SU-DHL-6 (cell line): ENCODE measurements at regions not wholly inside any gene's neighbourhood (a gene's known extent, or its start where the extent isn't known, plus 50 kb on each side); places are given as distances from the start of the nearest gene placed in this dataset.

Experiments used
- H2AFZ ChIP-seq: fragments of 200-600 bp; sonication (generic); 2 replicates; pipeline ENCODE4 v1.6.1; 2014; ENCODE audit warnings: low read depth, mild to moderate bottlenecking, moderate library complexity, mixed read lengths, antibody characterized with exemption, low read length; ENCODE audit not compliant: severe bottlenecking
- H3F3A ChIP-seq: fragments of 200-600 bp; shearing (Covaris generic); 2 replicates; pipeline ENCODE4 v1.6.0; 2016; ENCODE audit warnings: antibody characterized with exemption, mild to moderate bottlenecking; ENCODE audit not compliant: insufficient read depth
- H3K27ac ChIP-seq: fragments of 200-600 bp; sonication (generic); 2 replicates; pipeline ENCODE4 v1.5.1; 2016; ENCODE audit warnings: low read depth, mild to moderate bottlenecking, low read length, moderate library complexity, mixed read lengths
- H3K27me3 ChIP-seq: fragments of 200-600 bp; sonication (generic), shearing (Covaris generic); 2 replicates; pipeline ENCODE4 v1.6.0; 2014; ENCODE audit warnings: mild to moderate bottlenecking, low read length
- H3K36me3 ChIP-seq: fragments of 200-600 bp; sonication (generic); 2 replicates; pipeline ENCODE4 v1.6.1; 2014; ENCODE audit warnings: mild to moderate bottlenecking, low read length, mixed read lengths
- H3K4me2 ChIP-seq: fragments of 300-600, 200-600 bp; shearing (Covaris generic), sonication (generic); 2 replicates; pipeline ENCODE4 v1.6.0; 2014; ENCODE audit warnings: low read length, low read depth, mild to moderate bottlenecking; ENCODE audit not compliant: poor library complexity, severe bottlenecking
- H3K4me3 ChIP-seq: fragments of 200-600 bp; sonication (generic); 2 replicates; pipeline ENCODE4 v1.5.1; 2014; ENCODE audit warnings: antibody characterized with exemption, low read length, mild to moderate bottlenecking, mixed read lengths; ENCODE audit not compliant: insufficient read depth, poor library complexity, severe bottlenecking
- H3K79me2 ChIP-seq: fragments of 200-600 bp; sonication (generic); 2 replicates; pipeline ENCODE4 v1.6.1; 2014; ENCODE audit warnings: mild to moderate bottlenecking, low read length, moderate library complexity; ENCODE audit not compliant: insufficient read depth
- H3K9ac ChIP-seq: fragments of 200-600 bp; sonication (generic); 2 replicates; pipeline ENCODE4 v1.7.0; 2014; ENCODE audit warnings: mild to moderate bottlenecking, low read length
- H3K9me2 ChIP-seq: fragments of 200-600 bp; sonication (generic); replicated peaks from 2 replicates; pipeline ENCODE4 v1.6.1; 2014; ENCODE audit warnings: low read length; ENCODE audit not compliant: insufficient read depth
- H3K9me3 ChIP-seq: fragments of 200-600 bp; sonication (generic); 2 replicates; pipeline ENCODE4 v1.6.1; 2014; ENCODE audit warnings: low read length, mixed read lengths; ENCODE audit not compliant: insufficient read depth
- H4K20me1 ChIP-seq: fragments of 200-600 bp; sonication (generic); 2 replicates; pipeline ENCODE4 v1.6.1; 2014; ENCODE audit warnings: low read depth, mild to moderate bottlenecking, antibody characterized with exemption, low read length, moderate library complexity, mixed read lengths
- EZH2phosphoT487 ChIP-seq: fragments of 200-600 bp; sonication (generic), shearing (Covaris generic); conservative IDR thresholded peaks from 2 replicates; pipeline ENCODE4 v1.6.1; 2018; ENCODE audit warnings: mild to moderate bottlenecking, antibody characterized with exemption, low read length, moderate library complexity, mixed read lengths
- TF ChIP-seq, protein P1 (sequence below): fragments of 200-600 bp; sonication (generic); IDR thresholded peaks from one replicate; pipeline ENCODE4 v1.5.1; 2017; ENCODE audit warnings: antibody characterized with exemption, mild to moderate bottlenecking, low read length, moderate library complexity; ENCODE audit not compliant: insufficient read depth, poor library complexity, severe bottlenecking

DNA sequence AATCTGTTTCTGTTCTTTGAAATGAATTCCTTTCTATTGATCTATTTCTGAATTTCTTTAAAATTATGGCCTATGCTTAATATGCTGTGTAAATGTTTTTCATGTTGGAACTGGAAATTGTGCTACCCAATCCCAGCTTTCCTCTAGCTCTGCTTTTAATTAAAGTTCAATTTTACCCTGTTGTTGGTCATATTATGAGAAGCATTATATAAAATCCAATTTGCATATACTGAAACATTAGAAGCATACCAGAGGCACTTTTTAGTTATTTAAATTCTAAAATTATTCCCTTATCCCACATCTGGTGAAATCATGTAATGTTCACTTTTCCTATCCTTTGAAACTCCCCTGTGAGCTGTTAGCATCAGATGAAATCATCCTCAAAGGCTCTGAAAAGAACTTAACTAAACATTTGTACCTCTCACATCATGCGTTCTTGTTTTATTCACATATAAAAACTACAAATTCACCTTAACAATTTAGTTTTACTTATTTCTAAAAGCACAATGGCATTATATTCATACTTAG lies 160.6 kb upstream of the COL21A1 start:
- H3F3A ChIP-seq: no peaks in the 10 kb centered on the region
- H3K36me3 ChIP-seq: no peaks in the 10 kb centered on the region
- H3K27me3 ChIP-seq: no peaks in the 10 kb centered on the region
- TF ChIP-seq, protein P1, sequence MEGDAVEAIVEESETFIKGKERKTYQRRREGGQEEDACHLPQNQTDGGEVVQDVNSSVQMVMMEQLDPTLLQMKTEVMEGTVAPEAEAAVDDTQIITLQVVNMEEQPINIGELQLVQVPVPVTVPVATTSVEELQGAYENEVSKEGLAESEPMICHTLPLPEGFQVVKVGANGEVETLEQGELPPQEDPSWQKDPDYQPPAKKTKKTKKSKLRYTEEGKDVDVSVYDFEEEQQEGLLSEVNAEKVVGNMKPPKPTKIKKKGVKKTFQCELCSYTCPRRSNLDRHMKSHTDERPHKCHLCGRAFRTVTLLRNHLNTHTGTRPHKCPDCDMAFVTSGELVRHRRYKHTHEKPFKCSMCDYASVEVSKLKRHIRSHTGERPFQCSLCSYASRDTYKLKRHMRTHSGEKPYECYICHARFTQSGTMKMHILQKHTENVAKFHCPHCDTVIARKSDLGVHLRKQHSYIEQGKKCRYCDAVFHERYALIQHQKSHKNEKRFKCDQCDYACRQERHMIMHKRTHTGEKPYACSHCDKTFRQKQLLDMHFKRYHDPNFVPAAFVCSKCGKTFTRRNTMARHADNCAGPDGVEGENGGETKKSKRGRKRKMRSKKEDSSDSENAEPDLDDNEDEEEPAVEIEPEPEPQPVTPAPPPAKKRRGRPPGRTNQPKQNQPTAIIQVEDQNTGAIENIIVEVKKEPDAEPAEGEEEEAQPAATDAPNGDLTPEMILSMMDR: no peak
- no peak for TF ChIP-seq EZH2phosphoT487
- no peak overlapping the region for H2AFZ ChIP-seq
- H3K9ac ChIP-seq: no peak overlapping the region
- no peaks in the 10 kb centered on the region for H3K79me2 ChIP-seq
- no peaks in the 10 kb centered on the region for H3K9me3 ChIP-seq
- no peak overlapping the region for H3K27ac ChIP-seq
- no peaks in the 10 kb centered on the region for H3K9me2 ChIP-seq
- H4K20me1 ChIP-seq: no peaks in the 10 kb centered on the region
- no peak overlapping the region for H3K4me3 ChIP-seq
- H3K4me2 ChIP-seq: no peak overlapping the region

DNA sequence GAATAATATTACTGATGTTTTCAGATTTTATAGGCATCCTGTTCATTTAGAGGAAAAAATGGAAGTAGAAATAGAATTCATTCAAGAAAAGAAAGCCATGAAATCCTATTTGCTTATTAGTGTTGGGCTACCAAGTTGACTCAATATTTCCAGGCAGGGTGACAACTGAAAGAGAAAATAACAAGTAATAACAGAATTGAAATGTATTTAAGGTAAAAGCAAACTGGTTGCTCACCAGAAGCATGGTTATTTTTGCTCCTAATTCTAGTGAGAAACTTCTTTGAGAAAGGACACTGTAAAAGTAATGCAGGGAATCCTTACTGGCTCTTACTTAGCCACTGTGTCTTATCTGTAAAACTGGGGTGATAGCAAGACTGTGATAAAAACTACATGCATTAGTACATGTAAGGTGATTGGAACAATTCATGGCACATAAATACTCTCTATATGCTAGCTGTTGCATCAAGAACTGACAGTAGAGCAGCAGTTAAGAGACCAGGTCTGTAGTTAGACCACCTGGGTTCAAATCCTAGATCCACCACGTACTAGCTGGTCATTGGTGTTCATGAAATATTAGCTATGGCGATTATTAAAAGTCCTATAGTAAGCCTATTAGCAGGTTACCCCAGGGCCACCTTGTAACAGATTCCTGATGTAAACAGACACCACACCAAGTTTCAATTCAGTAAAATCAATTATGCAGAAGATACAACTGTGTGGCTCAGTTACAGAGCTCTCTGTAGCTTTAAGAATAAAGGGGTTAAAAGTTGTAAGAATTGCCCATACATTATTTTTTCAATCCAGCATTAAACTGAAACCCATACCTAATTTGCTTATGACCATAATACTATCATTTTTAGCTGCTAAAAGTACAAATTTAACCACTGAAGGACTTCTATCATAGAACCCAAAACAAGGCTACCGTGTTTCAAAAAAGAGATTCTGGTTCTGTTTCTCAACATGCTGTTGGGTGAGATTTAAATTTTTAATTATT lies 159.2 kb upstream of the COL21A1 start:
- H3K27ac ChIP-seq: no peak overlapping the region
- no peaks in the 10 kb centered on the region for H4K20me1 ChIP-seq
- H3K79me2 ChIP-seq: no peaks in the 10 kb centered on the region
- no peaks in the 10 kb centered on the region for H3F3A ChIP-seq
- H3K9me3 ChIP-seq: no peaks in the 10 kb centered on the region
- H3K9ac ChIP-seq: no peak overlapping the region
- H3K9me2 ChIP-seq: no peaks in the 10 kb centered on the region
- H3K36me3 ChIP-seq: no peaks in the 10 kb centered on the region
- no peak overlapping the region for H3K4me3 ChIP-seq
- no peak overlapping the region for H2AFZ ChIP-seq
- H3K4me2 ChIP-seq: no peak overlapping the region
- TF ChIP-seq EZH2phosphoT487: no peak
- TF ChIP-seq, protein P1: no peak
- H3K27me3 ChIP-seq: 0 out of 2 replicates have a peak, but pooled peaks cover 3% of the 10 kb centered on the region

DNA sequence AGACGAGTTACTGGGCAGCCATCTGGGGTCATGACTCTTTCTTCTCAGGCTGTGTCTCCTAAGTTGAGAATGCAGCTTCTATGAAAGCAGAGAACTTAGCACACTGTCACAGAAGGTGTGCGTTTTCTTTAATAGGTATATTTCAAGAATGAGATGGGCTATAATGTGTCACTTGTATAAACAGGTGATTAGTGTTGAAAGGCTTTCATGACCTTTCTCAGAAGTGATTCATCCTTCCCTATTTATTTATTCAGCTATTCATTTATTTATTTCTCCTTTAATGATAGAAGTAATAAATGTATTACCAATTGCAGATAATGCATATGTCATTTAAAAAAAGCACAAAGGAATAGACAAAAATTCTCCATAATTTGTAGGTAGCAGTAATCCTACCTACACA lies 157.2 kb upstream of the COL21A1 start:
- Histone ChIP-seq H3K27ac (no peak overlapping the region), H3K4me2 (no peak overlapping the region), H3K79me2 (no peaks in the 10 kb centered on the region), H3K27me3 (0 out of 2 replicates have a peak, but pooled peaks cover 3% of the 10 kb centered on the region), H3K4me3 (no peak overlapping the region), H2AFZ (no peak overlapping the region), H3K9me3 (no peaks in the 10 kb centered on the region), H4K20me1 (no peaks in the 10 kb centered on the region), H3K9me2 (no peaks in the 10 kb centered on the region), H3K9ac (no peak overlapping the region), H3F3A (no peaks in the 10 kb centered on the region), H3K36me3 (no peaks in the 10 kb centered on the region)
- TF ChIP-seq, protein P1: no peak
- TF ChIP-seq EZH2phosphoT487: no peak
